Posterior vena cava (tissue), 2 donors: ENCODE measurements at regions not wholly inside any gene's neighbourhood (a gene's known extent, or its start where the extent isn't known, plus 50 kb on each side); places are given as distances from the start of the nearest gene placed in this dataset.

Experiments used
- DNase-seq: peaks from one replicate; pipeline ENCODE4 v3.0.0-alpha.2; 2020; ENCODE audit warnings: low spot score
- intact Hi-C, 2 donors: fragments of 100-400 bp; cut with DNase I; formaldehyde crosslinking; loops; one replicate each; pipeline versions ENCODE4 v1.14.1 to v1.14.2; 2022 to 2023
- donor health status: DM: yes; HTN: yes; CAD: no.
- donor health status: DM: yes; HTN: yes; CAD: no.

DNA sequence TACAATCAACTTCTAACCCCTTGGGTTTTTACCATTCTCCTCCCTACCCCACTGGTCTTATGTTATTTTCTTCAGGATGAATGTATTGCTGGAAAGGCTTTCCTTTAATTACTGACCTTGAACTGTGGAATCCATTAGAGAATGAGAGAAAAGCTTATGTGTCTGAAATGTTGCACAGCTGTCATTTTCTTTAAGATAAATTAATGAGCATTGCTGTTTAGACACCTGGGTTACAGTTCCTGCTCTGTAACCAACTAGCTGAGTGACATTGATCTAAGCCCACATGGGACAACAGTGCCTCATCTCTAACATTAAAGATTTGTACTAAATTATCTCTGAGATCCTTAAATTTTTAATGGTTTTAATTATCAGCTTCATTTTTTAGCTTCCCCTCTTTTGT, 507.0 kb downstream of the TAF11L14 start:
- intact Hi-C loops = no loop called here
- DNase-seq = no peak

DNA sequence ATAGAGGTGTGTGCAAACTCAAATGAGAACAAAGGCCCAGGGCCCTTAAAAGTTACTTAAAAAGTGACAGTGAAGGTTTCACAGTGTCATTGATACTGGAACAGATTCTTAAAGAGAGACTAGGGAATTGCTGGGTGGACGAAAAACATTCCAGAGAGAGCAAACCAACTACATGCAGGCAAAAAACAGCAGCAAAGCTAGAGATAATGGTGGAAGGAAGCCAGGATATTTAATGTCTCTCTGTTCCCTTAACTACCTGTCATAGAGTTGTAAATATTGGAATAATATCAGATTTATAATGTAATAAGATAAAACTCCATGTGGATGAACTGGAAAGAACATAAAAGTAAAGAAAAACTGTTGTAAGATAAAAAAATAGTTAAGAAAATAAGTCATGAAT, 508.6 kb downstream of the TAF11L14 start:
- no peak for DNase-seq
- intact Hi-C loops = no loop called here

DNA sequence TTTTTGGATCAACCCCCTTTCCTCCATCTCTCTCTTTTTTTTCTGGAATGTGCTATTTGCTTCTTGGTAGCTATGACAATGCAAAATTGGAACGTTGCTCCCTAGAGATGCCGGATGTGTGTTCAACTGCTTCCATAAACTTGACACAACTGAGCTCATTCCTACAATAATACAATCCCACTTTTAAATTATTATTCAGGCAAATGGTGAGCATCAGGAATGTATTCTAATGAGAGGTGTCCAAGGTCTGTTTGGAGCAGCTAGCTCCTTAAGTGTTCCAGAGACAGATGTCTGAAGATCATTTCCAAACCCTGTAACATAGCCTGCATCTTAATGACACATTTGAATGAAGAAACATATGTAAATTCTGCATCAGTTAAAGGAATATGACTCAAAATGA, 518.4 kb downstream of the TAF11L14 start:
- intact Hi-C loops = no loop called here
- no peak for DNase-seq

DNA sequence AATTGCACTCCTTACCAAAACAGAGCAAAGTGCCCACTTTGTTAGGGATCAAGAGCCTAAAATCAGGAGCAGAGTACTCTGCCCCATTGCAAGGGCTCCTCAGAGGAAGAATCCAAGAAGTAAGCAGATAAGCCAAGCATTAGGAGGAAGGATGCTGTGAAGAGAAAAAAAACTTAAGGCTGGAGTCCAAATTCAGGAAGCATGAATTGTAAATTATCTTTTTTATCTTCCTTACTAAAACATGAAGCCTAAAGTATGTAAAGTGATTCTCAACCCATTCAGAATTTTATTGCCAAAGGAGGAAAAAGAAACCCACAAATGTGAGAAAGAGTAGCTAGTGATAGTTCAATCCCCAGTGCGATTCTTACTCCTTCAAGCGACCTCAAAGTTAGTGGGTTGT, 523.9 kb downstream of the TAF11L14 start:
- DNase-seq = no peak
- intact Hi-C loops = no loop called here

DNA sequence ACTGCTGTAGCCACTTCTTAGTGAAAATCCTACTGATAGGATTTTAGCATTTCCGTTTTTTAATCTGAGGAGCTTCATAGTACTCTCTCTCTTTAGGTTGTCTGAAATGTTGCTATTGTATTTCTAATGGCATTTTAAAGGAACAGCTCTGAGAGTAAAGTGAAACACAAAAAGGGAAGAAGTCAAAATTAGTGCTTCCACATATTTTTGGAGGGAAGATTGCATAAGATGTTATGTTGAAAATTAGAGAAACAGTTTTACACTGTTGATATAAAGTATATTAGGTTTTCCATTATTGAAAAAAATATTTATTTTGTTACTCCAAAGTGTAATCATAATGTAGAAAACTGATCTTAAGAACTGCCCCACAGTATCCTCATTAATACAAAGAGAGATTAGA, 525.1 kb downstream of the TAF11L14 start:
- intact Hi-C loops = no loop called here

DNA sequence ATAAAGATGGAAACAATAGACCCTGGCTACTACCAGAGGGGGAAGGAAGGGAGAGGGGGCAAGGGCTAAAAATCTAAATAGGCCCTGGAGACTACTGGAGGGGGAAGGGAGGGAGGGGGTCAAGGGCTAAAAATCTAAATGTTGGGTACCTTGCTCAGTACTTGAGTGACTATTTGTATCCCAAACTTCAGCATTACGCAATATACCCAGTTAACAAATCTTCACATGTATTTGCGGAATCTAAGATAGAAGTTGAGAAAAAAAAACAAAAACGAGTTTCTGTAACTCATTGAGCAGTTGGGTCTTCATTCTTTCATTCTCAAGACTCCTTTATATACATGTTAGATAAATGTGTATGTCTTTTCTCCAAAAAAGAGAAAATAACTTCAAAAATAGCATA, 537.4 kb downstream of the TAF11L14 start:
- intact Hi-C loops = no loop called here
- DNase-seq = no peak

More for the DNA sequence above, 525.1 kb downstream of the TAF11L14 start:
- no peak for DNase-seq

- intact Hi-C loops = no loop called here
- no peak for DNase-seq
Observed at GRCh38 chr5:18179579-18179978, 545.3 kb downstream of the TAF11L14 start.

- intact Hi-C loops = no loop called here
Observed at GRCh38 chr5:18181575-18181974, 547.3 kb downstream of the TAF11L14 start.

GRCh38 chr5:18195910-18196309, 561.6 kb downstream of the TAF11L14 start:
- intact Hi-C loops = no loop called here
- DNase-seq = no peak

More at GRCh38 chr5:18181575-18181974, 547.3 kb downstream of the TAF11L14 start:
- no peak for DNase-seq

DNA sequence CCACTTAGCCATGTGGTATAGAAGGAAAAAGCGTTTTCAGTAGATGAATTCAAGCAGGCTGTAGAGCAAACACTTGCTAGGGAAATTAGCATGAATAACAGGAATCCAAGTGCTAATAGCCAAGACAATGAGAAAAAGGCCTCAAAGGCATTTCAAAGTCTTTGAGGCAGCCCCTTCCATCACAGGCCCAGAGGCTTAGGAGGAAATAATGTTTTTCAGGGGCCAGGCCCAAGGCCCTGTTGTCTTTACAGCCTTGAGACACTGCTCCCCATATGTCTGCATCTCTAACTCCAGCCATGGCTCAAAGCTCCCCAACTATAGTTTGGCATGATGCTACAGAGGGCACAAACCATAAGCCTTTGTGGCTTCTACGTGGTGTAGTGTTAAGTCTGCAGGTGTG, 563.5 kb downstream of the TAF11L14 start:
- intact Hi-C loops = no loop called here
- DNase-seq = no peak

DNA sequence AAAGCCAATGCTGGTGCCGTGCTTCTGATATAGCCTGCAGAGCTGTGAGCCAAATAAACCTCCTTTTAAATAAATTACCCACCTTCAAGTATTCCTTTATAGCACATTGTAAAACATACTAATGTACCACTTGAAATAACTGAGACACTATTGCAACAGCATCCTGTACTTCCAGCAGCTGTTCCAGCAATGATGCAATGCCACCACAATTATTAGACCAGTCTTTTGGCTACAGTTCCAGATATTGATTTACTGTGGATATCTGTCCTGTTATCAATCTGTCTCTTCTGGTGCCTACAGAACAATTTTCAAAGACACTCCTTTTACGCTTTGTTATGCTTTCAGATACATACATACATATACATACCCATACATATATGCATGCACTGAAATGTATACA, 567.9 kb downstream of the TAF11L14 start:
- intact Hi-C loops = no loop called here
- DNase-seq = no peak

DNA sequence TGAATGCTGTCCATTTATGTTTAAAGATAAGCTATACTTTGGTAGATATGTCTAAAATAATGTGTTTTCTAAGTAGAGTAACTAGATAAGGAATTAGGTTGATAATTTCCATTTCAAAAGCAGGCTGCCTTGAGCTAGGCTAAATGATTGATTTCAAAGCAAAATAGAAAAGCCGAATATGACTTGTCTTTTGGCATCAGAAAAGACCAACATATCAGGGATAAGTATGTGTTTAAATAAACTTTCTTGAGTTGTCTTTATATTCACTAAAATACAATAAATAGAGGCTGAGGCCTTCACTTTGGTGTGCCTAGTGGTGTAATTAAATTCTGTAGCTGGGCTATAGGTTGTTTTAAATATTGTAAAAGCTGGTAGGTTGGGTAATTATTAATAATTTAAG, 569.0 kb downstream of the TAF11L14 start:
- DNase-seq = no peak
- intact Hi-C loops = no loop called here

GRCh38 chr5:18213666-18214065, 579.4 kb downstream of the TAF11L14 start:
- intact Hi-C loops = no loop called here
- no peak for DNase-seq

DNA sequence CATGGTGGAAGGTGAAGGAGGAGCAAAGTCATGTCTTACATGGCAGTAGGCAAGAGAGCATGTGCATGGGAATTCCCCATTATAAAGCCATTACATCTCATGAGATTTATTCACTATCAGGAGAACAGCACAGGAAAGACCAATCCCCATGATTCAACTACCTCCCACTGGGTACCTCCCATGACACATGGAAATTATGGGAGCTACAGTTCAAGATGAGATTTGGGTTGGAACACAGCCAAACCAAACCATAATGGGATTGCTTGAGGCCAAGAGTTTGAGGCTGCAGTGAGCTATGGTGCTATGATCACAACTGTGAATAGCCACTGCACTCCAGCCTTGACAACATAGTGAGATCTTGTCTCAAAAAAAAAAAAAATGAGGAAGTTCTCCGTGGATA, 581.8 kb downstream of the TAF11L14 start:
- intact Hi-C loops = no loop called here
- no peak for DNase-seq

DNA sequence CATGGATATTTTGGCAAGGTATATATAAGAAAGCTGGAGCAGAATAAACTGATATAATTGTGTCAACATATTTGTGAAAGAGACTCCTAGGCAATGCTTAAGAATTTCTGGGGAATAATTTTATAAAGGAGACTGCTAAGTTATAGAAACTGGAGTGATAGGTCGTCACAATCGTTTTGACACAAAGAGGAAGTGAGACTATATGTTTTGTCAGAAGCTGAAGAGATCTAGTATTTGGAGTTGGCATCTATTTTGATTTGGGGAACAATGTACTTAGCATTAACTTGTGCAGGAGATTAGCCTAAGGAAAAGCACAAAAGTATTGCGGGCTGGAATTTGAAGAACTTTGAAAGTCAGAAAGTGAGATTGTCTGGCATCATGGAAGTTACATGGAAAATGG, 582.5 kb downstream of the TAF11L14 start:
- DNase-seq = no peak
- intact Hi-C loops = no loop called here

DNA sequence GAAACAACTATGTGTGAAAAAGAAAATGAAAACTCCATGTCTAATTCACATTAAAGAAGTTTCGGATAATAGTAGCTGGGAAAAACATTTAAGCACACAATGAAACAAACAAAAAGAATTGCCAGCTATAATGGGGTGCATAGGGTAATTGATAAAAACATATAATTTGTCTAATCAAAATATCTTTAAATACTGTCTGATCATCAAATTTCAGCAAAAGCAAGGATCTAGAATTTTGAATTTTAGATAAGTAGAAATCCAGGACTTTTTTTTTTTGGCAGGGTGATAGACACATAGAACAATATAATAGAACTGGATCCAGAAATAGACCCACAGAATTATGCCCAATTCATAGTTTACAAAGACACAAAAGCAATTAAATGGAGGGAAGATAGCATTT, 585.0 kb downstream of the TAF11L14 start:
- intact Hi-C loops = no loop called here
- DNase-seq = no peak

DNA sequence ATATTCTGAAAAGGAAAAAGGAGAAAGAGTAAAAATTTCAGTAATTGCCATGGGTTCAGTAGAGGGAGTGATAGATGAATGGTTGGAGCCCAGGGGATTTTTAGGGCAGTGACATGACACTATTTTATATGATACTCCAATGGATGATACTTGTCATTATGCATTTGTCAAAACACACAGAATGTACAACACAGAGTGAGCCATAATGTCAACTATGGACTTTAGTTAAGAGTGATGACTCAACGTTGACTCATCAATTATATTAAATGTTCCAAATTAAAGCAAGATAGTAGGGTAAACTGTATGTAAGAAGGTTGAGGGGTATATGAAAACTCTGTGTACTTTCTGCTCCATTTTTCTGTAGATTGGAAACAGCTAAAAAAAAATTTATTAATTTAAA, 586.4 kb downstream of the TAF11L14 start:
- intact Hi-C loops = no loop called here
- no peak for DNase-seq

DNA sequence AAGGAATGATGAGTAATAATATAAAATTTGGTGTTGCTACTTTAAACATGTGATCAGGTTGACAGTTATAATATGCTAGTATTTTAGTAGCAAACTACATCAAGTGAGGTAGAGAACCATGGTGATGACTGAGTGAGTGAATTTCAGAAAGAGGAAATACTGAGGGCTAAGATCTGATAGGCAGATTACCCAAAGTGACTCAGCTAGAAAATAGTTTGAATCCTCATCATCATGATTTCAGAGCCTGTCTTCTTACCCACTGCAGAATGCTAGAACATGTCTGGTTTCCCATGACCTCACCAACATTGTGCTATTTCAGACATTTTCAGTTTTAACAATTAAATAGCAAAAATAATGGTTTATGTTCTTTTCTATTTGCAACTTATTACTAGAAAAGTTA, 602.1 kb downstream of the TAF11L14 start:
- intact Hi-C loops = no loop called here
- DNase-seq = no peak

- DNase-seq = no peak
- intact Hi-C loops = no loop called here
Observed at GRCh38 chr5:18238321-18238720, 604.1 kb downstream of the TAF11L14 start.

- intact Hi-C loops = no loop called here
- no peak for DNase-seq
Observed at GRCh38 chr5:18240971-18241370, 606.7 kb downstream of the TAF11L14 start.

- no peak for DNase-seq
- intact Hi-C loops = no loop called here
Observed at GRCh38 chr5:18243846-18244245, 609.6 kb downstream of the TAF11L14 start.

DNA sequence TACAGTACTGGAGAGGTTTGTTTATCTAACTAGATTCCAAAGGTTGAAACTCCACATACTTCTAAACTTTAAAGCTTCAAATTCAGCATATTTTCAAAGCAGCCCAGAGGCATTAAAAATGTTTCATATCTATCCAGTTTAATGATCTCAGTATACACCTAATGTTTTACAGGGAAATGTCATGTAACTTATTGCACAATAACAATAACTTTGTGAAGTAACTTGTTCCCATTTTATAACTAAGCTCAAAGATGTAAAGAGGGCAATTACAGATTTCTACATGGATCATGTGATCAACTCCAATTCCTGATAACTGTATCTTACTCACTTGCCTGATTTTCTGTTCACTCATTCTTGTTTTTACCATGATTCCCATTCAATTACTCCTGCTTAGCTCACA, 610.0 kb downstream of the TAF11L14 start:
- DNase-seq = no peak
- intact Hi-C loops = no loop called here
